ENCODE measurements at regions not wholly inside any gene's neighbourhood (a gene's known extent, or its start where the extent isn't known, plus 50 kb on each side); places are given as distances from the start of the nearest gene placed in this dataset.

- Histone ChIP-seq H3K27ac (replicated peaks in 1 of 4) (no peak overlapping the region), H3K4me3 (no peak overlapping the region), H3K4me1 (peaks cover 0 to 10% (median 8%) of the 10 kb centered on the region in 4 donors), H3K36me3 (no peaks in the 10 kb centered on the region), H3K27me3 (no peaks in the 10 kb centered on the region), H3K9me3 (peaks cover 0 to 11% (median 4%) of the 10 kb centered on the region in 4 donors)
- TF ChIP-seq EP300 (IDR thresholded peaks at IDR 0.05) (no peak), POLR2AphosphoS5 (IDR thresholded peaks at IDR 0.05) (no peak), POLR2A (IDR thresholded peaks at IDR 0.05; ENCODE audit: low read depth) (no peak), CTCF (IDR thresholded peaks at IDR 0.05) (no peak)
- WGBS, result 88% methylated on average over 1 of the region's 1 CpG
- intact Hi-C loops (cut with DNase I), result no loop called here
- no peak for DNase-seq (ENCODE audit: extremely low spot score)
These were observed 585.1 kb upstream of the CDH5 start for GRCh38 chr16:65781363-65781762.

GRCh38 chr16:65779201-65779600, 587.3 kb upstream of the CDH5 start:
- Histone ChIP-seq H3K27ac (replicated peaks in 1 of 4) (no peak overlapping the region), H3K4me3 (no peak overlapping the region), H3K27me3 (no peaks in the 10 kb centered on the region), H3K36me3 (no peaks in the 10 kb centered on the region), H3K4me1 (peaks cover 0 to 10% (median 8%) of the 10 kb centered on the region in 4 donors), H3K9me3 (peaks cover 0 to 13% (median 4%) of the 10 kb centered on the region in 4 donors)
- WGBS, result 88% methylated on average over 7 of the region's 7 CpGs
- intact Hi-C loops (cut with DNase I), result no loop called here
- DNase-seq (ENCODE audit: extremely low spot score), result no peak
- no peak for TF ChIP-seq POLR2AphosphoS5 (IDR thresholded peaks at IDR 0.05)
- TF ChIP-seq CTCF (IDR thresholded peaks at IDR 0.05), result no peak
- no peak for TF ChIP-seq POLR2A (IDR thresholded peaks at IDR 0.05; ENCODE audit: low read depth)
- no peak for TF ChIP-seq EP300 (IDR thresholded peaks at IDR 0.05)

DNA sequence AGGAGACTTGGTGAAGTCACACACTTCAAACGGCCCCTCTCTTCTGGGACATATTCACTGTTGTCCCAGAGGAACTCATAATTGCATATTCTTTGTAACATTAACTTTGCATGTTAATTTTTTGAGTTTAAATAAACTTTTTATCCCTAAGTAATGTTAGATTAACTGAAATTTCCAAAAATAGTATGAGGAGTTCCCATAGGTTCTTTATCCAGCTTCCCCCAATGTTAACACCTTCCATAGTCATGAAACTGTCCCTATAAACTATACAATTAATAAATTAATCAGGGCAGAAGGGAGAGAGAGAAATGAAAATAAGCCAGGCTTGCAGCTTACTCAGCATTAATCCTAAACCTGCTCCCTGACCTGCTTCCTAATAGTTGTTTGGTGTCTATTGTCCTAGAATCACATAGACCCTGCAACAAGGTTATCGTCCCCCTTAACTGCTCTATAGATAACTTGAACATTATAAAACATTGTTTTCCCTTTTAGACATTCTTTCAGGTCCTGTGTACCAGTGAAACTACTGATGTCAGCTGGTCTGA, 589.8 kb upstream of the CDH5 start:
- no peaks in the 10 kb centered on the region for H3K36me3 ChIP-seq
- no peak for TF ChIP-seq POLR2A (IDR thresholded peaks at IDR 0.05; ENCODE audit: low read depth)
- TF ChIP-seq POLR2AphosphoS5 (IDR thresholded peaks at IDR 0.05), result no peak
- TF ChIP-seq CTCF (IDR thresholded peaks at IDR 0.05), result no peak
- no peak for TF ChIP-seq EP300 (IDR thresholded peaks at IDR 0.05)
- no peaks in the 10 kb centered on the region for H3K27me3 ChIP-seq
- no peaks in the 10 kb centered on the region for H3K4me1 ChIP-seq
- no peak overlapping the region for H3K4me3 ChIP-seq
- no peak for DNase-seq (ENCODE audit: extremely low spot score)
- H3K9me3 ChIP-seq, result peaks cover 0 to 13% (median 4%) of the 10 kb centered on the region in 4 donors
- no peak overlapping the region for H3K27ac ChIP-seq (replicated peaks in 1 of 4)
- intact Hi-C loops (cut with DNase I), result no loop called here
- WGBS, result 82% methylated on average over 2 of the region's 2 CpGs

DNA sequence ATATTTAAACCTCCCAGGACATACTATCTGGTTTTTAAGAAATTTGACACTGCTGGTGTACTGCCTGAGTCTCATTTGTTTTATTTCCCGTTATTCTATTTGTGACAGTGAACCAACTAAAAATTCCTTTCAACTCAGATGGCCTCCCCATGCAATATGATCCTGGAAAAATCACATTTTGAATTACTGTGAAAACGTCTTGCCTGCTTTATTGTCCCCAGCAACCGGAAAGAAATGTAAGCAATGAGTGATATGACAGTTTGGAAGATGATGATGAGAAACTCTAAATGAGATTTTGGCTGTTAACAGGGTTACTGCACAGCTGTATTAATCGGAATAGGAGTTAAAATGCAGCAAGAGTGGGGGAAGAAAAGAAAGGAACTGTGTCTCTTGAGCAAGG, 590.7 kb upstream of the CDH5 start:
- TF ChIP-seq POLR2AphosphoS5 (IDR thresholded peaks at IDR 0.05), result no peak
- Histone ChIP-seq H3K27me3 (no peaks in the 10 kb centered on the region), H3K4me1 (no peaks in the 10 kb centered on the region), H3K27ac (replicated peaks in 1 of 4) (no peak overlapping the region), H3K4me3 (no peak overlapping the region), H3K9me3 (peaks cover 0 to 15% (median 4%) of the 10 kb centered on the region in 4 donors), H3K36me3 (no peaks in the 10 kb centered on the region)
- 58% methylated on average over 4 of the region's 4 CpGs for WGBS
- no peak for DNase-seq (ENCODE audit: extremely low spot score)
- intact Hi-C loops (cut with DNase I), result no loop called here

DNA sequence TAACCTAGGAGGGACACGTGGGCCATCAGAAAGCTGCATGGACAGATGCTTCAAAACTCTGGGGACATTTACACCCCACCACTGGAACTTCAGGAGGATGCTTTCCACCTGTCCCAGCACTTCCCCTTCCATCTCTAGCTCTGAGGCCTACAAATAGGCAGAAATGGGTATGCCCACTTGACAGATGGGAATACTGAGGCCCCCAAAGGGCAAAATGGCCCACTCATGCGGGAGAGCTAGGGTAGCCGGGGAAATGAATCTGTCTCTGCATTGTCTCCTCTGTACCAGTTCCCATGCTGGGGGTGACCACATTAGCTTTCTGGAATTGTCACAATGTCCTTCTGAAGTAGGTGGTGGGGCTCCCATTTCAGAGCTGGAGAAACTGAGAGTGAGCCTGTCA, 592.1 kb upstream of the CDH5 start:
- no peaks in the 10 kb centered on the region for H3K36me3 ChIP-seq
- 57% methylated on average over 3 of the region's 3 CpGs for WGBS
- TF ChIP-seq CTCF (IDR thresholded peaks at IDR 0.05) (no peak), POLR2A (IDR thresholded peaks at IDR 0.05; ENCODE audit: low read depth) (no peak), EP300 (IDR thresholded peaks at IDR 0.05) (no peak), POLR2AphosphoS5 (IDR thresholded peaks at IDR 0.05) (no peak)
- DNase-seq (ENCODE audit: extremely low spot score), result no peak
- no peaks in the 10 kb centered on the region for H3K27me3 ChIP-seq
- H3K9me3 ChIP-seq, result peaks cover 0 to 20% (median 6%) of the 10 kb centered on the region in 4 donors
- no peak overlapping the region for H3K4me3 ChIP-seq
- intact Hi-C loops (cut with DNase I), result no loop called here
- H3K27ac ChIP-seq (replicated peaks in 1 of 4), result no peak overlapping the region
- H3K4me1 ChIP-seq, result no peaks in the 10 kb centered on the region
